ENCODE measurements at regions not wholly inside any gene's neighbourhood (a gene's known extent, or its start where the extent isn't known, plus 50 kb on each side); places are given as distances from the start of the nearest gene placed in this dataset.

- DNase-seq (ENCODE audit: low spot score) (no peak), FAIRE-seq (no peak), ATAC-seq (no peak)
- BruUV-seq (replicated peaks) = no TSS peak
- H3K4me1 ChIP-seq (ENCODE audit: insufficient read depth, low read length) = no peaks in the 10 kb centered on the region
- no peak overlapping the region for H3K27ac ChIP-seq (ENCODE audit: extremely low read length, insufficient read depth, low read length)
- no peaks in the 10 kb centered on the region for H3K36me3 ChIP-seq (replicated peaks in 1 of 2; ENCODE audit: control insufficient read depth in 1 of 2, insufficient read depth in 2 of 2, low read length in 2 of 2)
- H3K4me3 ChIP-seq (replicated peaks in 1 of 3; ENCODE audit: insufficient read depth in 1 of 3, low read depth in 2 of 3, low read length in 3 of 3) = no peak overlapping the region
- TF ChIP-seq ZNF234 (CRISPR knock-in tag; conservative IDR thresholded peaks at IDR 0.05) (no peak), RFXANK (CRISPR knock-in tag; IDR thresholded peaks at IDR 0.05) (no peak), ZNF788 (CRISPR knock-in tag; IDR thresholded peaks at IDR 0.05; ENCODE audit: borderline replicate concordance) (no peak), ZMAT3 (CRISPR knock-in tag; conservative IDR thresholded peaks at IDR 0.05) (no peak), PTBP1 (IDR thresholded peaks at IDR 0.05; ENCODE audit: low read depth, low read length, poor library complexity, severe bottlenecking) (no peak), AFF4 (CRISPR knock-in tag; IDR thresholded peaks at IDR 0.05) (no peak), ZNF777 (CRISPR knock-in tag; IDR thresholded peaks at IDR 0.05) (no peak), PITX1 (CRISPR knock-in tag; IDR thresholded peaks at IDR 0.05) (no peak)
- TF ChIP-seq, protein P1, sequence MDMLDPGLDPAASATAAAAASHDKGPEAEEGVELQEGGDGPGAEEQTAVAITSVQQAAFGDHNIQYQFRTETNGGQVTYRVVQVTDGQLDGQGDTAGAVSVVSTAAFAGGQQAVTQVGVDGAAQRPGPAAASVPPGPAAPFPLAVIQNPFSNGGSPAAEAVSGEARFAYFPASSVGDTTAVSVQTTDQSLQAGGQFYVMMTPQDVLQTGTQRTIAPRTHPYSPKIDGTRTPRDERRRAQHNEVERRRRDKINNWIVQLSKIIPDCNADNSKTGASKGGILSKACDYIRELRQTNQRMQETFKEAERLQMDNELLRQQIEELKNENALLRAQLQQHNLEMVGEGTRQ (IDR thresholded peaks at IDR 0.05; ENCODE audit: low read depth, low read length) = no peak
- TF ChIP-seq, protein P1 (CRISPR knock-in tag; IDR thresholded peaks at IDR 0.05; ENCODE audit: borderline replicate concordance) = no peak
- TF ChIP-seq, protein P2, sequence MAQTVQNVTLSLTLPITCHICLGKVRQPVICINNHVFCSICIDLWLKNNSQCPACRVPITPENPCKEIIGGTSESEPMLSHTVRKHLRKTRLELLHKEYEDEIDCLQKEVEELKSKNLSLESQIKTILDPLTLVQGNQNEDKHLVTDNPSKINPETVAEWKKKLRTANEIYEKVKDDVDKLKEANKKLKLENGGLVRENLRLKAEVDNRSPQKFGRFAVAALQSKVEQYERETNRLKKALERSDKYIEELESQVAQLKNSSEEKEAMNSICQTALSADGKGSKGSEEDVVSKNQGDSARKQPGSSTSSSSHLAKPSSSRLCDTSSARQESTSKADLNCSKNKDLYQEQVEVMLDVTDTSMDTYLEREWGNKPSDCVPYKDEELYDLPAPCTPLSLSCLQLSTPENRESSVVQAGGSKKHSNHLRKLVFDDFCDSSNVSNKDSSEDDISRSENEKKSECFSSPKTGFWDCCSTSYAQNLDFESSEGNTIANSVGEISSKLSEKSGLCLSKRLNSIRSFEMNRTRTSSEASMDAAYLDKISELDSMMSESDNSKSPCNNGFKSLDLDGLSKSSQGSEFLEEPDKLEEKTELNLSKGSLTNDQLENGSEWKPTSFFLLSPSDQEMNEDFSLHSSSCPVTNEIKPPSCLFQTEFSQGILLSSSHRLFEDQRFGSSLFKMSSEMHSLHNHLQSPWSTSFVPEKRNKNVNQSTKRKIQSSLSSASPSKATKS (CRISPR knock-in tag; IDR thresholded peaks at IDR 0.05) = no peak
- TF ChIP-seq, protein P3, sequence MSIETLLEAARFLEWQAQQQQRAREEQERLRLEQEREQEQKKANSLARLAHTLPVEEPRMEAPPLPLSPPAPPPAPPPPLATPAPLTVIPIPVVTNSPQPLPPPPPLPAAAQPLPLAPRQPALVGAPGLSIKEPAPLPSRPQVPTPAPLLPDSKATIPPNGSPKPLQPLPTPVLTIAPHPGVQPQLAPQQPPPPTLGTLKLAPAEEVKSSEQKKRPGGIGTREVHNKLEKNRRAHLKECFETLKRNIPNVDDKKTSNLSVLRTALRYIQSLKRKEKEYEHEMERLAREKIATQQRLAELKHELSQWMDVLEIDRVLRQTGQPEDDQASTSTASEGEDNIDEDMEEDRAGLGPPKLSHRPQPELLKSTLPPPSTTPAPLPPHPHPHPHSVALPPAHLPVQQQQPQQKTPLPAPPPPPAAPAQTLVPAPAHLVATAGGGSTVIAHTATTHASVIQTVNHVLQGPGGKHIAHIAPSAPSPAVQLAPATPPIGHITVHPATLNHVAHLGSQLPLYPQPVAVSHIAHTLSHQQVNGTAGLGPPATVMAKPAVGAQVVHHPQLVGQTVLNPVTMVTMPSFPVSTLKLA (IDR thresholded peaks at IDR 0.05) = no peak
- H4K20me1 ChIP-seq (ENCODE audit: insufficient read depth, low read length) = no peaks in the 10 kb centered on the region
- POLR2A ChIA-PET = no interaction called here
- H2AFZ ChIP-seq (ENCODE audit: low read length) = no peak overlapping the region
- intact Hi-C loops (cut with micrococcal nuclease; ENCODE audit: unreplicated experiment) (no loop called here), in situ Hi-C loops (cut with HindIII; ENCODE audit: extremely low pct_ligation_motif_present, low pct_unique_long_range_greater_than_20kb) (no loop called here)
- CTCF ChIA-PET (ENCODE audit: low intra/inter-chr PET ratio, low total read pairs) = no interaction called here
- 39% methylated on average over 5 of the region's 5 CpGs for WGBS (ENCODE audit: low lambda C conversion rate)
- no peaks in the 10 kb centered on the region for H3K9me3 ChIP-seq (ENCODE audit: low read length)
- H3K27me3 ChIP-seq (ENCODE audit: control insufficient read depth in 1 of 2, insufficient read depth in 2 of 2, low read length in 2 of 2) = no peaks in the 10 kb centered on the region
- H3K4me2 ChIP-seq (ENCODE audit: low read depth, low read length) = no peak overlapping the region
- no peak overlapping the region for H3K9ac ChIP-seq (ENCODE audit: insufficient read depth, low read depth, low read length)
- H3K79me2 ChIP-seq (ENCODE audit: insufficient read depth, low read length) = no peaks in the 10 kb centered on the region
Observed at GRCh38 chr7:98511175-98511574, 105.9 kb upstream of the NPTX2 start.

Measured in HepG2 (cell line).